Prostate gland (tissue), 2 donors: ENCODE measurements at regions not wholly inside any gene's neighbourhood (a gene's known extent, or its start where the extent isn't known, plus 50 kb on each side); places are given as distances from the start of the nearest gene placed in this dataset.
"Not testable (repeated sequence)": the region's sequence is repeated elsewhere in the genome, so short reads cannot be mapped to it uniquely, and the experiment has no call there.

Source experiments
- DNase-seq: peaks from one replicate; pipeline ENCODE4 v3.0.0-alpha.2; 2019; ENCODE audit warnings: low spot score
- H3K27ac ChIP-seq, 2 donors: fragments of 200-600 bp; sonication (generic); 2 replicates each; pipeline ENCODE4 v1.5.1; 2017 to 2019
- H3K27me3 ChIP-seq: fragments of 200-600 bp; sonication (generic); replicated peaks from 2 replicates; pipeline ENCODE4 v1.5.1; 2019; ENCODE audit not compliant: insufficient read depth
- H3K36me3 ChIP-seq, 2 donors: fragments of 200-600 bp; sonication (generic); 1 replicate in 1 of 2; 2 replicates in 1 of 2; pipeline versions ENCODE4 v1.5.1 to v1.8.1; 2017 to 2019
- H3K4me1 ChIP-seq: fragments of 200-600 bp; sonication (generic); replicated peaks from 2 replicates; pipeline ENCODE4 v1.5.1; 2019
- H3K4me3 ChIP-seq, 2 donors: fragments of 200-600 bp; sonication (generic); 2 replicates each; pipeline ENCODE4 v1.5.1; 2017 to 2019
- H3K9me3 ChIP-seq: fragments of 200-600 bp; sonication (generic); 2 replicates; pipeline ENCODE4 v1.5.1; 2017
- CTCF ChIP-seq, 4 experiments: fragments of 200-600 bp in 2 of 4; fragments of 450-650 bp in 2 of 4; sonication (generic) in 2 of 4; IDR thresholded peaks; 1 replicate in 3 of 4; 2 replicates in 1 of 4; pipeline ENCODE4 v1.5.1; 2016 to 2019; ENCODE audit warnings: antibody characterized with exemption in 4 of 4, mild to moderate bottlenecking in 2 of 4, moderate library complexity in 2 of 4
- POLR2A ChIP-seq: fragments of 450-650 bp; IDR thresholded peaks from one replicate; pipeline ENCODE4 v1.6.1; 2016; ENCODE audit warnings: antibody characterized with exemption, mild to moderate bottlenecking
- POLR2AphosphoS5 ChIP-seq: sonication (generic); formaldehyde crosslinking; IDR thresholded peaks from one replicate; pipeline ENCODE4 v1.6.1; 2017; ENCODE audit warnings: antibody characterized with exemption
- WGBS: methylation state at CpG from one replicate; pipeline ENCODE4 v1.1.5; 2018; 5-methylcytosine and 5-hydroxymethylcytosine counted together
- intact Hi-C: fragments of 100-400 bp; cut with DNase I; formaldehyde crosslinking; loops from one replicate; pipeline ENCODE4 v1.14.2; 2022

GRCh38 chr18:1062588-1062987 is 157.9 kb downstream of the ADCYAP1 start:
- Histone ChIP-seq H3K4me3 (no peak overlapping the region), H3K9me3 (no peaks in the 10 kb centered on the region), H3K27me3 (no peaks in the 10 kb centered on the region), H3K4me1 (no peaks in the 10 kb centered on the region), H3K27ac (no peak overlapping the region), H3K36me3 (no peaks in the 10 kb centered on the region)
- WGBS: 81% methylated on average over 2 of the region's 2 CpGs
- no peak for DNase-seq
- TF ChIP-seq POLR2A (no peak), POLR2AphosphoS5 (no peak), CTCF (IDR thresholded peaks at IDR 0.05) (no peak)
- intact Hi-C loops: no loop called here

- Histone ChIP-seq H3K27me3 (no peaks in the 10 kb centered on the region), H3K27ac (no peak overlapping the region), H3K9me3 (no peaks in the 10 kb centered on the region), H3K4me1 (no peaks in the 10 kb centered on the region), H3K36me3 (no peaks in the 10 kb centered on the region), H3K4me3 (no peak overlapping the region)
- WGBS: 21% methylated on average over 3 of the region's 3 CpGs
- intact Hi-C loops: no loop called here
- TF ChIP-seq POLR2AphosphoS5 (no peak), POLR2A (no peak), CTCF (IDR thresholded peaks at IDR 0.05) (no peak)
- no peak for DNase-seq
These were observed 170.7 kb downstream of the ADCYAP1 start for GRCh38 chr18:1075322-1075721.

GRCh38 chr18:1075876-1076275 is 171.2 kb downstream of the ADCYAP1 start:
- H3K9me3 ChIP-seq: no peaks in the 10 kb centered on the region
- no peaks in the 10 kb centered on the region for H3K27me3 ChIP-seq
- no peak overlapping the region for H3K27ac ChIP-seq
- no peaks in the 10 kb centered on the region for H3K4me1 ChIP-seq
- TF ChIP-seq CTCF (IDR thresholded peaks at IDR 0.05) (no peak), POLR2AphosphoS5 (no peak), POLR2A (no peak)
- intact Hi-C loops: no loop called here
- no peak for DNase-seq
- H3K4me3 ChIP-seq: no peak overlapping the region
- no peaks in the 10 kb centered on the region for H3K36me3 ChIP-seq

GRCh38 chr18:1078301-1078700 is 173.6 kb downstream of the ADCYAP1 start:
- Histone ChIP-seq H3K27me3 (no peaks in the 10 kb centered on the region), H3K9me3 (no peaks in the 10 kb centered on the region), H3K4me3 (no peak overlapping the region), H3K27ac (no peak overlapping the region), H3K36me3 (no peaks in the 10 kb centered on the region), H3K4me1 (no peaks in the 10 kb centered on the region)
- intact Hi-C loops: no loop called here
- TF ChIP-seq CTCF (IDR thresholded peaks at IDR 0.05): no peak
- TF ChIP-seq POLR2A: no peak
- DNase-seq: no peak

GRCh38 chr18:1083675-1084074 is 179.0 kb downstream of the ADCYAP1 start:
- WGBS: 47% methylated on average over 5 of the region's 5 CpGs
- intact Hi-C loops, H3K9me3 ChIP-seq, H3K36me3 ChIP-seq, H3K27me3 ChIP-seq, DNase-seq, H3K27ac ChIP-seq, H3K4me3 ChIP-seq, H3K4me1 ChIP-seq: not testable (repeated sequence)

GRCh38 chr18:1090758-1091157 is 186.1 kb downstream of the ADCYAP1 start:
- Histone ChIP-seq H3K36me3 (no peaks in the 10 kb centered on the region), H3K27me3 (no peaks in the 10 kb centered on the region), H3K27ac (no peak overlapping the region), H3K4me3 (no peak overlapping the region), H3K4me1 (no peaks in the 10 kb centered on the region), H3K9me3 (no peaks in the 10 kb centered on the region)
- no peak for DNase-seq
- intact Hi-C loops: no loop called here
- 61% methylated on average over 1 of the region's 1 CpG for WGBS
- TF ChIP-seq CTCF (IDR thresholded peaks at IDR 0.05): no peak
- no peak for TF ChIP-seq POLR2A
- no peak for TF ChIP-seq POLR2AphosphoS5
